Fibroblast of skin of back (primary cell): ENCODE measurements at regions not wholly inside any gene's neighbourhood (a gene's known extent, or its start where the extent isn't known, plus 50 kb on each side); places are given as distances from the start of the nearest gene placed in this dataset.
A peak's percentile ranks its signal among the peaks of the same experiment; 100 is the strongest.
"Not testable (repeated sequence)": the region's sequence is repeated elsewhere in the genome, so short reads cannot be mapped to it uniquely, and the experiment has no call there.

ENCODE experiments used
- DNase-seq: peaks from one replicate; pipeline ENCODE4 v3.0.0-alpha.2; 2013

- no peak for DNase-seq
Measured at GRCh38 chr3:102037791-102038190, 188.5 kb downstream of the NFKBIZ start.

GRCh38 chr3:102038477-102039142 is 189.3 kb downstream of the NFKBIZ start:
- no peak for DNase-seq

GRCh38 chr3:102040144-102040543 is 190.8 kb downstream of the NFKBIZ start:
- not testable (repeated sequence) for DNase-seq

GRCh38 chr3:102053375-102053989 is 204.2 kb downstream of the NFKBIZ start:
- DNase-seq: peak; percentile 37

GRCh38 chr3:102054543-102055080 is 205.3 kb downstream of the NFKBIZ start:
- no peak for DNase-seq

GRCh38 chr3:102057781-102058421 is 208.6 kb downstream of the NFKBIZ start:
- no peak for DNase-seq

- DNase-seq: no peak
Measured at GRCh38 chr3:102059145-102059943, 210.0 kb downstream of the NFKBIZ start.

GRCh38 chr3:102060814-102061213 is 211.5 kb downstream of the NFKBIZ start:
- peak; percentile 13 for DNase-seq

GRCh38 chr3:102063572-102063971 is 214.3 kb downstream of the NFKBIZ start:
- no peak for DNase-seq

- DNase-seq: no peak
Measured at GRCh38 chr3:102066470-102066869, 217.2 kb downstream of the NFKBIZ start.

- no peak for DNase-seq
Measured at GRCh38 chr3:102068327-102068726, 219.0 kb downstream of the NFKBIZ start.

GRCh38 chr3:102068736-102069135 is 219.4 kb downstream of the NFKBIZ start:
- DNase-seq: no peak

GRCh38 chr3:102069211-102069662 is 219.9 kb downstream of the NFKBIZ start:
- peak; percentile 53 for DNase-seq

- no peak for DNase-seq
Measured at GRCh38 chr3:102074946-102075345, 225.6 kb downstream of the NFKBIZ start.

- DNase-seq: no peak
Measured at GRCh38 chr3:102078401-102078800, 229.1 kb downstream of the NFKBIZ start.

- DNase-seq: no peak
Measured at GRCh38 chr3:102078854-102079808, 229.8 kb downstream of the NFKBIZ start.

- DNase-seq: no peak
Measured at GRCh38 chr3:102079809-102080197, 230.5 kb downstream of the NFKBIZ start.

- no peak for DNase-seq
Measured at GRCh38 chr3:102081572-102082289, 232.4 kb downstream of the NFKBIZ start.

- no peak for DNase-seq
Measured at GRCh38 chr3:102083473-102083872, 234.2 kb downstream of the NFKBIZ start.

GRCh38 chr3:102084006-102084405 is 234.7 kb downstream of the NFKBIZ start:
- peak; percentile 32 for DNase-seq

- no peak for DNase-seq
Measured at GRCh38 chr3:102084704-102085103, 235.4 kb downstream of the NFKBIZ start.
